B cell (primary cell): ENCODE measurements at regions not wholly inside any gene's neighbourhood (a gene's known extent, or its start where the extent isn't known, plus 50 kb on each side); places are given as distances from the start of the nearest gene placed in this dataset.

Source experiments
- CTCF ChIP-seq: fragments of 200-600 bp; IDR thresholded peaks from one replicate; pipeline ENCODE4 v1.8.0; 2022; ENCODE audit warnings: antibody characterized with exemption, mild to moderate bottlenecking
- EZH2 ChIP-seq: IDR thresholded peaks from 2 replicates; pipeline ENCODE4 v1.6.1; 2012; ENCODE audit warnings: borderline replicate concordance, low read depth, mild to moderate bottlenecking, moderate library complexity, low read length; ENCODE audit not compliant: insufficient read depth, poor library complexity, severe bottlenecking

GRCh38 chr1:4146614-4147013, 246.5 kb upstream of the C1orf174 start:
- TF ChIP-seq CTCF, result no peak
- TF ChIP-seq EZH2, result no peak
